AG09309 (cell line): ENCODE measurements at regions not wholly inside any gene's neighbourhood (a gene's known extent, or its start where the extent isn't known, plus 50 kb on each side); places are given as distances from the start of the nearest gene placed in this dataset.
A peak's percentile ranks its signal among the peaks of the same experiment; 100 is the strongest.

Source experiments
- DNase-seq: peaks from one replicate; pipeline ENCODE4 v3.0.0-alpha.2; 2010; ENCODE audit warnings: low read depth
- H3K4me3 ChIP-seq: 2 replicates; pipeline ENCODE4 v1.5.1; 2011; ENCODE audit warnings: mild to moderate bottlenecking, low read depth, low read length, moderate library complexity; ENCODE audit not compliant: control insufficient read depth
- TF ChIP-seq, protein P1 (sequence below): IDR thresholded peaks from 2 replicates; pipeline ENCODE4 v1.5.1; 2011; ENCODE audit warnings: mild to moderate bottlenecking, low read depth, low read length, inconsistent platforms; ENCODE audit not compliant: insufficient read depth, control insufficient read depth; ENCODE audit errors: missing control alignments

DNA sequence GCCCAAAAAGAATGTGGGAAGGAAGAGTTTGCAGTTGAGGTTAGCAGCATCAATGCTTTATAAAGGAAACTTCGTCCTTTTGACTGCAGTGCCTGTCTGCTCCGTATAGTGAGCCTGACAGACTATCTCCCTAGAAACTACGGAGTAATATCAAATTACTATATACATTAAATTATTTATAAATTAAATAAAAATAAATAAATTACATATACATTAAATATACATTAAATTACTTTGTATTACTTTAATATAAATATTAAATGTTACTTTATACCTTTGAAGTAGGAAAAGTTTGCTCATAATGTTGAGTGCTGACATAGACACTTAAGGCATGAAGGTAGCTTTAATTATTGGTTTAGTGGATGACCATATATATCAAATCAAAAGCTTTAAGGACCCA is 165.2 kb downstream of the IL15 start:
- TF ChIP-seq, protein P1, sequence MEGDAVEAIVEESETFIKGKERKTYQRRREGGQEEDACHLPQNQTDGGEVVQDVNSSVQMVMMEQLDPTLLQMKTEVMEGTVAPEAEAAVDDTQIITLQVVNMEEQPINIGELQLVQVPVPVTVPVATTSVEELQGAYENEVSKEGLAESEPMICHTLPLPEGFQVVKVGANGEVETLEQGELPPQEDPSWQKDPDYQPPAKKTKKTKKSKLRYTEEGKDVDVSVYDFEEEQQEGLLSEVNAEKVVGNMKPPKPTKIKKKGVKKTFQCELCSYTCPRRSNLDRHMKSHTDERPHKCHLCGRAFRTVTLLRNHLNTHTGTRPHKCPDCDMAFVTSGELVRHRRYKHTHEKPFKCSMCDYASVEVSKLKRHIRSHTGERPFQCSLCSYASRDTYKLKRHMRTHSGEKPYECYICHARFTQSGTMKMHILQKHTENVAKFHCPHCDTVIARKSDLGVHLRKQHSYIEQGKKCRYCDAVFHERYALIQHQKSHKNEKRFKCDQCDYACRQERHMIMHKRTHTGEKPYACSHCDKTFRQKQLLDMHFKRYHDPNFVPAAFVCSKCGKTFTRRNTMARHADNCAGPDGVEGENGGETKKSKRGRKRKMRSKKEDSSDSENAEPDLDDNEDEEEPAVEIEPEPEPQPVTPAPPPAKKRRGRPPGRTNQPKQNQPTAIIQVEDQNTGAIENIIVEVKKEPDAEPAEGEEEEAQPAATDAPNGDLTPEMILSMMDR: no peak
- no peak overlapping the region for H3K4me3 ChIP-seq
- DNase-seq: no peak

DNA sequence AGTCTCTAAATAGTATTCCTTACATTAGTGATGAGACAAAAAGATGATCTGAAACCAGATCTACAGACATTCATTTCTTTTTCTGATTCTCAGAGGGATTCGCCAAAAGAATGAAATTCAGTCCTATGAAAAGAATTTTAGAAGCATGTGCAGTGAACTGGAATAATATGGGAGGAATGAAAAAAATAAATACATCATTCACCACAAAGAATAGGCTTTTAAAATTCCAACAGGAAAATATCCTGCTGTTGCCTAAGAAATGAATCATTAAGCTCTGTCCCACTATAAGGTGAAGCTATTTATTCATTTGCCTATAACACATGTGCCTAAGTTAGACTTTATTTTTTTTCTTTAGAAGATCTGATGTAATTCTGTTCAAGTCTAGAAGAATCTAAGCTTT is 165.9 kb downstream of the IL15 start:
- peak; percentile 86 for DNase-seq
- TF ChIP-seq, protein P1: no peak
- no peak overlapping the region for H3K4me3 ChIP-seq

GRCh38 chr4:141804836-141805235 is 168.5 kb downstream of the IL15 start:
- no peak for DNase-seq
- TF ChIP-seq, protein P1: no peak
- H3K4me3 ChIP-seq: no peak overlapping the region

DNA sequence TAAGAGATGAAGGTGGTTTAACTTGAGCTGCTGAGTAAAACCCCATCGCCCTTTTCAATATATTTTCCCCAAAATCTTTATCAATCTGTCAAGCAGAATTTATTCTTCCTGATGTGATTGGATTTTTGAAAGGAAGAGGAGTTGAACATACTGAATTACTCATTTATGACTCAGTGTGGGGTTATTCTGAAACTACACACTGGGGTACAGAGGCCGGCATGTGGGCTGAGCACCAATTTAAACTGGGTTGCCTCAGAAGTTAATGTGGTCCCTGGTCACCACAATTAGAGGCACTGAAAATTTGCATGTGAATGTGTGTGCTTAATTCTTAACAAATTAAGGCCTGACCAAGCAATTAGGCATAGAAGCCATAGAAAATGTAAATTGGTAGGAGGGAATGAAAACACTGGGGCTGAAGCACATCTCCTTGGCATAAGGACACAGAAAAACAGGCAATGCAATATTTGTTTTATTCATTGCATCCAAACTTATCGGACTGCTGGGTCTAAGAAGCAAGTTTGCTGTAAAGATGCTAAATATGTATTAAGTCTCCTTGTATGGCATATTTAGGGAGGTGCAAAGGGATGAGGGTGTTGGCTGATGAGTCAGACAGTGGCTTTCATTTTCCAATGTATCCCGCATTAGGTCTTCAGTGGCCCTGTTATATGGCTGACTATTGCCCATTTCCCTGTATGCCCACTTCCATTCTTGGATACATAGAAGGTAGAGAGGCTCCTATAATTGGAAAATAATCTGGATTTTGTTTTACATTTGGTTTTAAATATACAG is 170.9 kb downstream of the IL15 start:
- DNase-seq: no peak
- TF ChIP-seq, protein P1: no peak
- no peak overlapping the region for H3K4me3 ChIP-seq

DNA sequence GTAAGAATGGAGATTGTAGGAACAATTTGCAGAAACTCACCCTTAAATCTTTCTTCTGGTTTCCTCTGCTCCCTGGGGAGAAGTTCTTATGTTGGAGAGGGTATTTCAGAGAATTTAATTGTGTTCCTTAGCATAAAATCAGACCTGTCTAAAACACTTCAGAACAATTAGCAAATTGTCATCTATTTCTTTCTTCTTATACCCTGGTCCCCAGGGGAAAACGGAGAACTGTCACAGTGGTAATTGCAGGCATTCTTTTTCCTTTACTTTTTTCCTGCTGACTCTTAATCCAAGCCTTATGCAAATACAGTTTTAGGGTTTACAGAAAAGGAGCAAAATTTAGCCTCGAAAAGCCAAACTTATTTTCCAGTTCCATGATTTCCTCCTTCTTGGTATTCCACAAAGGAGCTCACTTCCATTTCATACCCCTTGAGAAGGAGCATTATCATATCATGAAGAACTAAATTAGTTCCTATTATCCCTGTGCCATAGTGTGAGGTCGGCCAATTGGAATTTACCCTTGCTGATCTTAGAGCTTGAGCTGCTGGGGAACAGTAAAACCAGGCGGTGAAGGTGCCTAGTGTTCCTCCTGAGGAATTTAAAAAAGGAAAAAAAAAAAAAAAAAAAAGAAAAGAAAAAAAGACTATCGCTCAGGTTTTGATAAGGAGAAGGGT is 173.8 kb downstream of the IL15 start:
- no peak for DNase-seq
- TF ChIP-seq, protein P1: no peak
- no peak overlapping the region for H3K4me3 ChIP-seq

- no peak for DNase-seq
- TF ChIP-seq, protein P1: no peak
- H3K4me3 ChIP-seq: no peak overlapping the region
These were observed 174.5 kb downstream of the IL15 start for GRCh38 chr4:141810712-141811375.
